AG08396 (cell line): ENCODE measurements at regions not wholly inside any gene's neighbourhood (a gene's known extent, or its start where the extent isn't known, plus 50 kb on each side); places are given as distances from the start of the nearest gene placed in this dataset.
A peak's percentile ranks its signal among the peaks of the same experiment; 100 is the strongest.
"Not testable (repeated sequence)": the region's sequence is repeated elsewhere in the genome, so short reads cannot be mapped to it uniquely, and the experiment has no call there.

Experiments
- DNase-seq: peaks from one replicate; pipeline ENCODE4 v3.0.0; 2012; ENCODE audit warnings: low spot score, mixed read lengths

GRCh38 chr4:145295547-145295946, 115.2 kb upstream of the OTUD4 start:
- no peak for DNase-seq

- no peak for DNase-seq
Measured at GRCh38 chr4:145295122-145295521, 114.7 kb upstream of the OTUD4 start.

- DNase-seq, result no peak
Measured at GRCh38 chr4:145293658-145294057, 113.3 kb upstream of the OTUD4 start.

GRCh38 chr4:145290955-145291354, 110.6 kb upstream of the OTUD4 start:
- no peak for DNase-seq

GRCh38 chr4:145289403-145290076, 109.2 kb upstream of the OTUD4 start:
- peak; percentile 31 for DNase-seq

- DNase-seq, result no peak
Measured at GRCh38 chr4:145287351-145287750, 107.0 kb upstream of the OTUD4 start.

GRCh38 chr4:145285928-145286327, 105.5 kb upstream of the OTUD4 start:
- DNase-seq, result peak; percentile 14

- no peak for DNase-seq
Measured at GRCh38 chr4:145283909-145284308, 103.5 kb upstream of the OTUD4 start.

GRCh38 chr4:145281951-145282350, 101.6 kb upstream of the OTUD4 start:
- DNase-seq, result no peak

GRCh38 chr4:145281224-145281623, 100.8 kb upstream of the OTUD4 start:
- DNase-seq, result no peak

- DNase-seq, result no peak
Measured at GRCh38 chr4:145280541-145280940, 100.2 kb upstream of the OTUD4 start.

- peak; percentile 23 for DNase-seq
Measured at GRCh38 chr4:145279122-145279960, 99.0 kb upstream of the OTUD4 start.

- no peak for DNase-seq
Measured at GRCh38 chr4:145278341-145279121, 98.1 kb upstream of the OTUD4 start.

GRCh38 chr4:145277011-145277410, 96.6 kb upstream of the OTUD4 start:
- DNase-seq, result no peak

GRCh38 chr4:145276050-145276449, 95.7 kb upstream of the OTUD4 start:
- DNase-seq, result no peak

- no peak for DNase-seq
Measured at GRCh38 chr4:145271194-145271593, 90.8 kb upstream of the OTUD4 start.

GRCh38 chr4:145266881-145267280, 86.5 kb upstream of the OTUD4 start:
- no peak for DNase-seq

- no peak for DNase-seq
Measured at GRCh38 chr4:145260091-145260490, 79.7 kb upstream of the OTUD4 start.

GRCh38 chr4:145255311-145255710, 74.9 kb upstream of the OTUD4 start:
- not testable (repeated sequence) for DNase-seq

- no peak for DNase-seq
Measured at GRCh38 chr4:145252190-145252589, 71.8 kb upstream of the OTUD4 start.

- no peak for DNase-seq
Measured at GRCh38 chr4:145251391-145251790, 71.0 kb upstream of the OTUD4 start.

GRCh38 chr4:145248971-145249370, 68.6 kb upstream of the OTUD4 start:
- DNase-seq, result no peak

- DNase-seq, result no peak
Measured at GRCh38 chr4:145248502-145248901, 68.1 kb upstream of the OTUD4 start.
